ENCODE measurements at regions not wholly inside any gene's neighbourhood (a gene's known extent, or its start where the extent isn't known, plus 50 kb on each side); places are given as distances from the start of the nearest gene placed in this dataset.
"Not testable (repeated sequence)": the region's sequence is repeated elsewhere in the genome, so short reads cannot be mapped to it uniquely, and the experiment has no call there.

DNA sequence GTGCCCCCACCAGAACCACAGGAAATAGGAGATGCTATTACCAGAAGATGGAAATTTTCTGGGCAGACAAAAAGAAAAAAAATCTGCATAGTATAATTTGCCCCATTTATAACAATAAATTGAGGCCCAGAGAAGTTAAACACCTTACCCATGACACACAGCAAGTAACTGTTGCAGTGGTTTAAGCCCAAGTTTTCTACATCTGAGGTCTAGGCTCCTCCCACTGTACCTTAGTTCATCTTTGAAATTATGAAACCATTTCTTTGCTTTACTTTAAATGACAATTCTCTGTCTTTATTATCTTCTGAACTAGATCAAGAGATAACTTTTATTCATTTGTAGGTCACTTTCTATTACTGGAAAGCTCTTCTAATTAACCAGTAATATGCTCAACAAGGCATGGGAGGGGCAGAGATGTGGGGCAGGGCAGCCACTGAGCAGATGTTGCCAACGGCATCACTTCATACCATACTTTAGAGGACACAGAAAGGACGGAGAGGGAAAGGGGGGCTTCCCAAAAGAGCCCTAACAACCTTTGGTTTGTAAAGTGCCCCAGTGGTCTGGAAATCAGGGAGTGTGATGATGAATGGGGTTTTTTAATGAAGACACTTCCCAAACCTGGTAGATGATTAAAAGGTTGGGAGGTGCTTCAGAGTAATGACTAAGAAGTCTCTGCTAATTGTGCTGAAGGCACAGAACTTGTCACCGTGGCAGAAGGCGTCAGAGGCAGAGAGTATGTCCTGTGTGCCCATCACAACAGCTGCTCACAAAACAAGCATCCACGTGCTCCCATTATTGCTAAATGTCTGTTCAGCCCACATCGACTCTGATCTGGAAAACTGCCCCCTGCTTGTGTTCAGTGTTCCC is 342.5 kb downstream of the SHQ1 start:
- TF ChIP-seq, protein P1, sequence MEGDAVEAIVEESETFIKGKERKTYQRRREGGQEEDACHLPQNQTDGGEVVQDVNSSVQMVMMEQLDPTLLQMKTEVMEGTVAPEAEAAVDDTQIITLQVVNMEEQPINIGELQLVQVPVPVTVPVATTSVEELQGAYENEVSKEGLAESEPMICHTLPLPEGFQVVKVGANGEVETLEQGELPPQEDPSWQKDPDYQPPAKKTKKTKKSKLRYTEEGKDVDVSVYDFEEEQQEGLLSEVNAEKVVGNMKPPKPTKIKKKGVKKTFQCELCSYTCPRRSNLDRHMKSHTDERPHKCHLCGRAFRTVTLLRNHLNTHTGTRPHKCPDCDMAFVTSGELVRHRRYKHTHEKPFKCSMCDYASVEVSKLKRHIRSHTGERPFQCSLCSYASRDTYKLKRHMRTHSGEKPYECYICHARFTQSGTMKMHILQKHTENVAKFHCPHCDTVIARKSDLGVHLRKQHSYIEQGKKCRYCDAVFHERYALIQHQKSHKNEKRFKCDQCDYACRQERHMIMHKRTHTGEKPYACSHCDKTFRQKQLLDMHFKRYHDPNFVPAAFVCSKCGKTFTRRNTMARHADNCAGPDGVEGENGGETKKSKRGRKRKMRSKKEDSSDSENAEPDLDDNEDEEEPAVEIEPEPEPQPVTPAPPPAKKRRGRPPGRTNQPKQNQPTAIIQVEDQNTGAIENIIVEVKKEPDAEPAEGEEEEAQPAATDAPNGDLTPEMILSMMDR (IDR thresholded peaks at IDR 0.05; ENCODE audit: insufficient read depth, low read depth, low read length, missing control alignments), result no peak

DNA sequence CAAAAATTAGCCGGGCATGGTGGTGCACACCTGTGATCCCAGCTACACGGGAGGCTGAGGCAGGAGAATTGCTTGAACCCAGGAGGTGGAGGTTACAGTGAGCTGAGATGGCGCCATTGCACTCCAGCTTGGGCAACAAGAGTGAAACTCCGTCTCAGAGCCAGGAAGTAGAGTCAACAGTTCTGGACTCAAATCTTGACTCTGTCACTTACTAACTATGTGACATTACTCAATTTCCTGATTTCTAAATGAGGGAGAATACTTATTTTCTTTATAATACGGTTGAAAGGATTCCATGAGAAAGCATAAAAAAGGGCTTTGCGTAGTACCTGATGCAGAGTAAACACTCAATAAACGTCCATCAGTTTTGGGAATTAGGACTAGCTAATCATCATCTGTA is 350.7 kb downstream of the SHQ1 start:
- not testable (repeated sequence) for H3K4me3 ChIP-seq (ENCODE audit: low read depth, low read length); DNase-seq (ENCODE audit: low read depth)

More for the DNA sequence above, 342.5 kb downstream of the SHQ1 start:
- H3K4me3 ChIP-seq (ENCODE audit: low read depth, low read length), result no peak overlapping the region
- DNase-seq (ENCODE audit: low read depth), result no peak

DNA sequence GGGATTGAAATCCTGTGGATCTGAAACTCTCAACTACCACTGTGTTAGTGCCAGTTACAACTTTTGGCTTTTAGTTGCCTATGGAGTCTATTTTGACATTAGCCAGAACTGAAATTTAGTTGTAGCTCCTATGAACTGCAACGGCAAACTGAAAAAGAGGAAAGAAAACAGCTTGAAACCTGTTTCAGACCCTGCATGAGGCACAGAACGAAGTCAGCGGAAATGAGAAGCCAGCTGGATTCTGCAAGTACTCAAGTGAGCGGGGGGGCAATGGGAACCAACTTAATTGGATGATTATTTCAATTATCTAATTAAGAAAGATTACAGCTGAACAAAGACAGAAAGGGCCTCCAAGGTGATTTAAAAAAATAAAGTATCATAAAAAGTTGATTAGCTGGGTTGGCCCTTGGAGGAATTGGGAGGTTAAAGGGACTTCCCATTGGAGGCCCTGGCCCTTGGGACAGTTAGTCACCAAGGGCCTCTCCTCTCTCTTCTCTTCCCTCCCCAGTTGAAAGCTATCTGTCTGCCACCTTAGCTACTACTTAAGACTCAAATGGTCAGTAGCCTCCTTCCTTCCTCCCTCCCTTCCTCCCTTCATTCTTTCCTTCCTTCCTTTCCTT is 352.1 kb downstream of the SHQ1 start:
- no peak overlapping the region for H3K4me3 ChIP-seq (ENCODE audit: low read depth, low read length)
- TF ChIP-seq, protein P1 (IDR thresholded peaks at IDR 0.05; ENCODE audit: insufficient read depth, low read depth, low read length, missing control alignments), result no peak
- no peak for DNase-seq (ENCODE audit: low read depth)

DNA sequence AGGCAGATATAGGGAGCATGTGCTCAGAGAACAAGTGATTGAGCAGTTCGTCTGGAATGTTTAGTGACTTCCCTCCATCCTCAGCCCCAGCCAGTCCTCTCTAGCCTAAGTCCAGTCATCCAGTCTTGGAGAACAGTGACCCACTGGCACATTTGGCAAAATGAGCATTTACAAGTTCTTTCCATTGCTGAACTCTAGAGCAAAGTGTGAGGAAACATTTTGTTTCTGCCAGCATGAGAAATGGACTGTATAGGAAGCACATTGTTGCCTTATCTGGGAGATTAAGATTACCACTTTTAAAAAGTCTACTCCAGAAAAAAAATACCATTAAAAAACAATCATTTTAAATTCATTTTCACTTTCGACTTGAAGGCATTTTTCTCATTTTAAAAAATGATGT is 353.6 kb downstream of the SHQ1 start:
- DNase-seq (ENCODE audit: low read depth), result no peak
- no peak overlapping the region for H3K4me3 ChIP-seq (ENCODE audit: low read depth, low read length)
- TF ChIP-seq, protein P1 (IDR thresholded peaks at IDR 0.05; ENCODE audit: insufficient read depth, low read depth, low read length, missing control alignments), result no peak

DNA sequence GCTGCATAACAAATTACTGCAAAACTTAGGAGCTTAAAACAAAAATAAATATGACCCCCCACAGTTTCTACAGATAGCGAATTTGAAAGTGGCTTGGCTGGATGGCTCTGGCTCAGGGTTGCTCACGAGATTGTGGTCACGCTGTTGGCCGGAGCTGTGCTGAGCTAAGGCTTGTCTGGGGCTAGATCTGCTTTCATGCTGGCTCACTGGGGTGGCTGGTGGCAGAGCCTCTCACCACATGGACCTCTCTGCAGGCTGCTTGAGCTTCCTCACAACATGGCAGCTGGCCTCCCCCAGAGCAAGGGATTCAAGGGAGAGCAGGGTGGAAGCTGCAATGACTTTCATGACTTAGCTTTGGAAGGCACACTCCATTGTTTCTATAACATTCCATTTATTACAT is 354.1 kb downstream of the SHQ1 start:
- TF ChIP-seq, protein P1 (IDR thresholded peaks at IDR 0.05; ENCODE audit: insufficient read depth, low read depth, low read length, missing control alignments), result no peak
- no peak overlapping the region for H3K4me3 ChIP-seq (ENCODE audit: low read depth, low read length)
- peak; percentile 18 for DNase-seq (ENCODE audit: low read depth)

DNA sequence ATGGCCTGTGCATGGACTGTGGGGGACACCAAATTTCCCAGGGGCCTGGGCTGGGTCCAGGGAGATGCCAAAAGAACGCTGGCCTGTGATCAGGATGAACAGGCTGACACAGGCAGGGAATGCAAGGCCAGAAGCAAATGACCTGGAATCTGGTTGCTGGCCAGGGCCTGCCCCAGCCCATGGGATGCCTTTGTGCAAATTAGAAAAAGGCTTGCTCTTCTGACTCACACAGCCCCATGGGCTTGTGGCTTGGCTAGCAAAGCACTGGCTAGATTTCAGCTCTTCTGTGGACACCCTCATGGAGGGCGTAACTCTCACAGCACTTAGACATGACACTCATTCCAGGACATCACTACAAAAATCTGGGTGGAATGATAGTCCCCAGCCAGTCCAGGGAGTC is 356.0 kb downstream of the SHQ1 start:
- H3K4me3 ChIP-seq (ENCODE audit: low read depth, low read length), result no peak overlapping the region
- DNase-seq (ENCODE audit: low read depth), result no peak
- TF ChIP-seq, protein P1 (IDR thresholded peaks at IDR 0.05; ENCODE audit: insufficient read depth, low read depth, low read length, missing control alignments), result no peak

DNA sequence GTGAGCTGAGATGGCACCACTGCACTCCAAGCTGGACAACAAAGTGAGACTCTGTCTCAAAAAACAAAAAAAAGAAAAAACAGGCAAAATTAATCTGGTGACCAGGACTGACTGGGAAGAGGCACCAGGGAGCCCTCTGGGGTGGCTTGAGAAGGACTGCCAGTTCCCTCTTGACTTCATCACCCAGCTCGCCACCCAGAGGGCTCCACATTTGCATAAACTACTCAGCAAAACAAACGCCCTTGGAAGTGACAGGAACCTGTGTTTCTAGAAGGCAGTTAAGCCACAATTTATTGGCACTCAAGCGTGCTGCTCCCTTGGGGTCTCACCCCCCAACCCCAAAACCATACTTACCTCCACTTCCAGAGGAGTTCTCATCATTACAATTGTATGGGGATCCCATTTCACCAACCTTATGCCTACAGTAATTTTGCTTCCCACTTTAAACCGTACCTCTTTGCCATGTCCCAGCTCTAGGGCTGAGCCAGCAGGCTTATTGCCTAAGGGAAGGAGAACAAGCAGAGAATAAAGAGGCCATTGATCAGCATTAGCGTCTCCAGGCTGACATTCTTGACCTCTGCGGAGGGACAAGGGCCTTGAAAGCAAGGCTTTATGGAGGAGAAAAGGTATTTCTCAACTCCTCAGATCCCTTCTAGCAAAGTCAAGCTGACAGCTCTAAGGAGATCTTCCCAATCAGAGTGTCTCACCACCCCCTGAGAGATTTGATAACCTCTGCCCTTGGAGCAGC is 357.4 kb downstream of the SHQ1 start:
- DNase-seq (ENCODE audit: low read depth), result peak; percentile 44
- TF ChIP-seq, protein P1 (IDR thresholded peaks at IDR 0.05; ENCODE audit: insufficient read depth, low read depth, low read length, missing control alignments), result no peak
- H3K4me3 ChIP-seq (ENCODE audit: low read depth, low read length), result no peak overlapping the region

All from GM12865 (cell line).